ENCODE measurements at regions not wholly inside any gene's neighbourhood (a gene's known extent, or its start where the extent isn't known, plus 50 kb on each side); places are given as distances from the start of the nearest gene placed in this dataset.

DNA sequence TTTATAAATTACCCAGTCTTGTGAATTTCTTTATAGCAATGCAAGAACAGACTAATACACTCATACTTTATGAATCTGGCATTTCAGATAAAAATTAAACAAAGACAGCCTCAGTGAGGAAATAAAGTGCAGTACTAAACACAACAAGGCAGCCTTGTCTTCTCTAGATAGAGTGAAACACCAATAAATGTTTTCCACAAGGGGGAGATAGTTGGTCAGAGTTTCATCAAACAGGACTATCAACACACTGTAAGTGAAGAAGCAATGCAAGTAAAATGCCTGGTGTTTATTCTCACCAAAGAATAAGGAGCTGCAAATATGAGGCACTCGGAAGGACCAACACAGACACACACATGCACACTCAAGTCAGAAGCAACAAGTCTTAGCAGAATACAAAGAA lies 62.8 kb downstream of the FAM9B start:
- FAIRE-seq, result peak; percentile 66

DNA sequence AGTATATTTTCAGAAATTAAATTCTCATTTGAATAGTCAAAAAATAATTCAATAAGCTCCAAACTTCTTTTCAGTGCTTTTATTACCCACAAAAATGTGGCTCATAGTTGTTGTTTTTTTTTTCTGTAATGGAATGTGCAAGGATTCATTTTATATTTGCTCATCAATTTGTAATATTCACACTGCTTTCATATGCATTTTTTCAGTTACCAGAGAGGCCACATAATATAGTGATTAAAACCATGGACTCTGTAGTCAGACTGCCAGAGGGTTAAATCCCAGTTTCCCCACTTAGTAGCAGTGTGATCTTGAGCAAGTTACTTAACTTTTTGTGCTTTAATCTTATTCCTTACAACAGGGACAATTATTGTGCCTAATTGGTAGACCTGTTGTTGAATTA lies 64.5 kb downstream of the FAM9B start:
- no peak for FAIRE-seq

DNA sequence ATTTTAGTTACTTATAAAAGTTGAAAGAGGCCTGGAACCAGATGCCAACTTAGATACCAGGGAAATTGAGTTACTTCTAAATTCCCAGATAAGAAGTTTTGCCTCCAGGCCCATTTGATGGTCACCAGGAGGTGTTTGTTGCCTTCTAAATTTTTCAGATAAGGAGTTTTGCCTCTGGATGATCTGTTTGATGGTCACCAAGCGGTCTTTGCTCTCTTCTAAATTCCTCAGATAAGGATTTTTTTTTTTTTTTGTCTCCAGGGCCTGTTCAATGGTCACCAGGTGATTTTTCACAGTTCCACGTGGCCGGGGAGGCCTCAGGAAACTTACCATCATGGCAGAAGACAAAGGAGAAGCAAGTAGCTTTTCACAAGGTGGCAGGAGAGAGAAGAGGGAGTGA lies 66.5 kb downstream of the FAM9B start:
- FAIRE-seq, result no peak

DNA sequence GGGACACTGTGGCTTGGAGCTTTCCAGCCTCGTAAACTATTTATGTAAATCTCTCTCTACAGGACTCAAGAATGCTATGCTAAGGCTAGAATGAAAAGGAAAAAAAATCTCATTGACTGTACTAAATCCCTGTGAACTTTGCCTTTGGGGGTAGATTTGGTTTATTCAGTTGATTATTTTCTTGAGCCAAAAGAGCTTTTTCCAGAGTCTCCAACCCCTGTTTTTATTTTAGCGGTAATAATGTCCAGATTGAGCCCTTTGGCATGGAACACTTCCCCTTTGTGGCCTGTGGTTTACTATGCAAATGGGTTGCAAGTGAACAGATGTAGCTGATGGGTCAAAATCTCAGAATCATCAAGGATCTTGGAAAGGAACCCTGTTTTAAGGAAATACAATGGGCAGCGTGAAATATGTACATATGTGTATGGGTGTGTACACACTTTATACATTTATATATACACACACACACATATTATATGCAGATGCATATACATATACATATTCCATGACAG lies 72.9 kb downstream of the FAM9B start:
- FAIRE-seq, result no peak

DNA sequence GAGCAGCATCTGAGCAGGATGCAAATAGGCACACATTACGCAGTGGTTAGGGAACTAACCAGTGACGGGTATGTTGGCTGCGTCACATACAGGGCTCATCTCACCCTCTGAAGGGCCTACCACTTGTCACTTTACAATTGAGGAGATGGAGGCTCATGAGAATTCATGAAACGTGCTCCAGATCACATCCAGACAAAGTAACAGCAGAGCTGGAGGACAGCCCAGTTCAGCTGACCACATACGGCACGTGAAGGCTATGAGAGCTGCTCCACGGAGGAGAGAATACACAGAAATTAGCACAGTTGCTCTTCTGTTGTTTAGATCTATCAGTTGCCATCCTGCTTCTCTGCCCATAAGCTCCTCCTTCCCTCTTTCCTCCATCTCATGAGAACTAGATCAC lies 78.4 kb downstream of the FAM9B start:
- FAIRE-seq, result no peak

GRCh38 chrX:8946563-8946962 lies 87.4 kb downstream of the FAM9B start:
- FAIRE-seq, result no peak

DNA sequence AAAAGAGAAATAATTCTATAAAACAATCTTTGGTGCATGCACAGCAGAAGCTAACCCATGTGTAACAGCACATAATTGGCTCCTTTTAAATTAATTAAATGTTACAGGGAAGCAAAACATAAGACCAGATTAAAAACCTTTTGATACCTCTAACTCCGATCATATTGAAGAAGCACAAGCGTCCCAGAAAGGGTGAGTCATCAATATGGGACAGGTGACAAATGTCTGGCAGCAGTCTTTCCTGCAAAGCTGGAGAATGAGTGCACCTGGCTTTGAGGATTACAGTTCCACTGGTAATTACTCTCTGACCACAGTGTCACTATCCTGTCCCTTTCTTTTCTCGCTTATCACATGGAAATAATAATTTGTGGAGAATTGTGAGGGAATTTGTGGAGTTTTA lies 94.6 kb downstream of the FAM9B start:
- FAIRE-seq, result no peak

GRCh38 chrX:8927701-8928100 lies 106.2 kb downstream of the FAM9B start:
- no peak for FAIRE-seq

- FAIRE-seq, result no peak
These were observed 106.8 kb downstream of the FAM9B start for GRCh38 chrX:8927066-8927635.

- FAIRE-seq, result no peak
These were observed 112.3 kb downstream of the FAM9B start for GRCh38 chrX:8921615-8922014.

GRCh38 chrX:8919801-8920200 lies 114.1 kb downstream of the FAM9B start:
- FAIRE-seq, result no peak

DNA sequence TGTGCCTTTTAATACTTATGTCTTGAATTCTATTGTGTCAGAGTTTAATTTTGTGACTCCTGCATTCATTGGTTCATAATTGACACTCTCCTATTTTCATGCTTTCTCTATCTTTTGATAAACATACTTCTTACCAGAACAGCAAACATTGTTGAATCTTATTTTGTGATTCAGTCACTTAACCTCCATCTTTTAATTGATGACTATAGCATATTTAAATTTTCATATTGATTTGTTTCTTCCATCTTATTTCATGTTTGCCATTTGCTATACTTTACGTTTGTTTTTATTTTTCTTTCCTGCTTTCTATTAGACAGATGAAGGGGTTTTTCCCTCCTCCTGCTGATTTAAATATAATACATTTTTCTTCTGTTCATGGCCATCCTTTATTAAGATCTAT lies 115.5 kb upstream of the FAM9A start:
- FAIRE-seq, result no peak

GRCh38 chrX:8914681-8915080 lies 113.5 kb upstream of the FAM9A start:
- no peak for FAIRE-seq

DNA sequence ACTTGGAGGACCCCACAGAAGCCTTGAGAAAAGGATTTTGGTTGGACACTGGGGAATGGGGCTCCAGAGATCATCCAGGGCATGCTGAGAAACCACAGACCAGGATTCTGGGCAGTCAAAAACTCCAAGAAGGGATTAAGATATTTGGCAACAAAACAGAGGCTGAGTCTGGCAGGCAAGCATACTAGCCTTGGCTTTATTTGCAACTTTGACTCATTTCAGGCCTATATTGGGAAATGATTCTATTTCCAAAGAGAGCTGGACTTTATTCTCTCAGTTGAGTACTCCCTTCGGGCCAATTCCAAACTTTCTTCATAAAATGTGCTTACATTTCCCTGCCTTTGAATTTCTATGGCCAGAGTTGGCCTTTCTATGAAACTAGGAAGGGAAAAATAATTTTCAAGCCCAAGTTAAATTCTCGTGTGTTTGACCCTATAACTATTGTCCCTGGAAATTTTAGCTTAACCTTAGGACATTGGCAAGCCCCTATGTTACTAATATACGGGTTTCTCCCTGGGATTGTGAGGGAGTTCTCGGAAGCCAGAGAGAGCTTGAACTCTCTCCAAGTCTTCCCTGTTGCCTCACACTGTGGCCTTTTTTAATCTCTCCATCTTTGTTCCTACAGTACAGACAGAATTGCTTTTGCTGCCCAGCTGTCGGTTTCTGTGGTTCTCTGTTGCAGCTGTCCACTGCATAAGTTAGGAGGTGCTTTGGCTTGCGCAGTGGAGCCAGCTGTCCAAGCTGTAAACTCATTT lies 112.6 kb upstream of the FAM9A start:
- FAIRE-seq, result no peak

GRCh38 chrX:8907688-8908087 lies 106.5 kb upstream of the FAM9A start:
- FAIRE-seq, result no peak

DNA sequence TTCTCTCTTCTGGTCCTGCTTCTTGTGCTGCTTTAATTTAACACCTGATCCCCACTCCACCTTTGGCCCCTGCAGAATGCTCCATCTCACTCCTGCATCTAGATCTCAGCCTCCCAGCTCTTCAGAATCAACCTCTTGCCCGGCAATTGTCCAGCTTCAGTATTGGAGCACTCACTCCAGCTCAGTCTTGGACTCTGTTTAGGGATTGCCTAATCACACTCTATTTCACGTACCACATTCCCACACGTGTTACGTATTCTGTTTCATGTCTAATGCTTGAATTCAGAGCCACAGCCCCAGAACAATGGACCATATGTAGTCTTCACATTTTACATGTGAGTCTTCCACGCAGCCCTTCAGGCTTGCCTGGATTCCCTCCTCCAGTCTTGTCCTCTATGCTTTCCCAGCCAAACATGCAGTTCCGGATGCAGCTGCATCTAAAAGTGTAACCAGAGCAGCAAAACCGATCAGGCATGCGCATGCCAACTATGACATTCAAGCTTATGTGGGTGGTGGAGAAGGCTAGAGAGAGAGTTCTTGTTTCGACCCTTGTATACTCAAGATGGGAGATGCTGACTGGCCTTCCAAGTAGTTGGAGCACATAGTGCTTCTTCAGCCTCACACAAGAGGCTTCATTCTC lies 105.2 kb upstream of the FAM9A start:
- FAIRE-seq, result no peak

GRCh38 chrX:8897259-8897658 lies 96.1 kb upstream of the FAM9A start:
- no peak for FAIRE-seq

GRCh38 chrX:8890794-8891193 lies 89.6 kb upstream of the FAM9A start:
- FAIRE-seq, result no peak

GRCh38 chrX:8887004-8887403 lies 85.8 kb upstream of the FAM9A start:
- FAIRE-seq, result no peak

- no peak for FAIRE-seq
These were observed 78.6 kb upstream of the FAM9A start for GRCh38 chrX:8879750-8880149.

DNA sequence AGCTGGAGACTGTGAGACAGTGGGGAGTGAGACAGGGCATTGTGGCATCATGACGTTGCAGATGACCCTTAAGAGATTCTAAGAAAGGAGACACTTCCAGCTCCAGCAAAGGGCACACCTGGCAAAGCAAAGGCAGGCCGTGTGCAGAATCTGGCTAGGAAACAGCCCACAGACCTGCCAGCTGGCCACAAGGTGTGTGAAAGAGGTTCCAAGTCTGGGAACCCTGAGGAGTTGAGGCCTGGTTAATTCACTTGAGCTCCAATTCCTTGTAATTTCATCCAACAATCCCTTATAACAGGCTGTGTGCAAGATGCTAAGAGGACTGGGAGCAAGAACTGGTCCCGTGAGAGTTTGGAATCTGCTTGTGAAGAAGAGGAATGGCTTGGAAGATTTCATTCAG lies 72.8 kb upstream of the FAM9A start:
- no peak for FAIRE-seq

DNA sequence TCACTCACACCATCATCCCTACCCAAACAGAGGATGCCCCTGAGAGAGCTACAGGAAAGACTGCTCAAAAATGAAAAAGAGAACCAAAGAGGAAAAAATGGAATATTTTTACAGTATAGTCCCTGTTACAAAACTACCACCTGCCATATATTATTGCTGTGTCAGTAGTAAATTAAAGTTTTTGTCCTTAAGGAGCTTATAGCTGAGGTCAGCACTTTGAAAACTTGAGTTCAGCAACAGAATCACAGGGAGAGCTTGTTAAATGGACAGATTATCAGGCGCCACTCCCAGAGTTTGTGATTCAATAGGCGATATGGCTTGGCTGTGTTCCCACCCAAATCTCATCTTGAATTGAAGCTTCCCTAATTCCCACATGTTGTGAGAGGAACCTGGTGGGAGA lies 71.9 kb upstream of the FAM9A start:
- FAIRE-seq, result no peak

DNA sequence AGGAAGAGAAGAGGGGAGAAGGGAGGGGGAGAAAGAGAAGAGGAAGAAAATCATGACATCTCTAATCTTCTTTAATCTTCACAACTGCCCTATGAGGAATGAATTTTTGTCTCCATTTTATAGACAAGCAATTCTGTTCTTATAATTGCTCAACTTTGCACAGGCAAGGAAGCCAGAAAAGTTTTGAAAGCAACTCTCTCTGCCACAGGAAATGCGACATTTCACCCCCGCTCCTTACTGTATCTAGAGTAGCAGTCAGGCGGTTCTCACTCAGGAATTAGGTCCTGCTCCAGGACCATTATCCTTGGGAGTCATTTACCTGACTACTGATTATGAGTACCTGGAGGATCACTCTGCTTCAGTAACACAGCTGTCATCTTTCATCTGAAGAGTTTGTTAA lies 69.2 kb upstream of the FAM9A start:
- no peak for FAIRE-seq

DNA sequence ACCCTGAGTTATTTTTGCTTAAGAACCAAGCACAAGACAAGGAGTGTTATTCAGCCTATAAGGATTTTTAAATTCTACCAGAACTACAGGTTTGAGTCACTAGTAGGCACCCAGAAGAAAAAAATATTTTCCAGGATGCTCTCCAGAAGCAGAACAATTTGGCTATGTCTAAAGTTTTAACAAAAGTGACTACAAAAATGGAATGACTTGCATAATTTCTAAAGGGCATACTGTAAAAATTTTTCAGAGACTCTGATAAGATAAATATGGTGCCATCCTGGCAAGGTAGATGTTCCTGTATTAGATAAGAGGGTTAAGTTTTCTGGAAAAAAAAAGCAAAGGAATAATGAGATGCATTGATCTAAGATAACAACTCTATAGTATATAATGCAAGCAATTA lies 68.6 kb upstream of the FAM9A start:
- FAIRE-seq, result no peak
